ENCODE measurements at regions not wholly inside any gene's neighbourhood (a gene's known extent, or its start where the extent isn't known, plus 50 kb on each side); places are given as distances from the start of the nearest gene placed in this dataset.

DNA sequence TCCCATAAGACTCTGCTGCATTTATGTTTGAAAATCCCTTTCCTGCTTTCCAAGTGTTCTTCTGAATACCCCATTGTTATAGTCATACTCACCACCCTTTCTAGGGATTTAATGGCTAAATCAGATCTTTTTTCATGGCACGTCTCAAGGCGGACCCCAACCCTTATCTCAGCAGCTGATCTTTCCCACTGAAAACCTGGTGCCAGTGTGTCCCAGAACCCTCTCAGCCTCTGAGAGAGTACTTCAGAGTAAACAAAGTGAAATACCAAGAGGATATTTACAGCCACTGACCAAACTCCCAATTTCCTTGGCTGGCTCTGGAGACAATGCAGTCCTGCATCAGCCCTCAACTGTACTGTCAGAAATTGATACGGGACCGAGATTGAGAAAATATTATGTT, 101.7 kb downstream of the TMEM100 start:
- TF ChIP-seq, protein P1, sequence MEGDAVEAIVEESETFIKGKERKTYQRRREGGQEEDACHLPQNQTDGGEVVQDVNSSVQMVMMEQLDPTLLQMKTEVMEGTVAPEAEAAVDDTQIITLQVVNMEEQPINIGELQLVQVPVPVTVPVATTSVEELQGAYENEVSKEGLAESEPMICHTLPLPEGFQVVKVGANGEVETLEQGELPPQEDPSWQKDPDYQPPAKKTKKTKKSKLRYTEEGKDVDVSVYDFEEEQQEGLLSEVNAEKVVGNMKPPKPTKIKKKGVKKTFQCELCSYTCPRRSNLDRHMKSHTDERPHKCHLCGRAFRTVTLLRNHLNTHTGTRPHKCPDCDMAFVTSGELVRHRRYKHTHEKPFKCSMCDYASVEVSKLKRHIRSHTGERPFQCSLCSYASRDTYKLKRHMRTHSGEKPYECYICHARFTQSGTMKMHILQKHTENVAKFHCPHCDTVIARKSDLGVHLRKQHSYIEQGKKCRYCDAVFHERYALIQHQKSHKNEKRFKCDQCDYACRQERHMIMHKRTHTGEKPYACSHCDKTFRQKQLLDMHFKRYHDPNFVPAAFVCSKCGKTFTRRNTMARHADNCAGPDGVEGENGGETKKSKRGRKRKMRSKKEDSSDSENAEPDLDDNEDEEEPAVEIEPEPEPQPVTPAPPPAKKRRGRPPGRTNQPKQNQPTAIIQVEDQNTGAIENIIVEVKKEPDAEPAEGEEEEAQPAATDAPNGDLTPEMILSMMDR (IDR thresholded peaks at IDR 0.05 in 8 of 11, conservative IDR thresholded peaks at IDR 0.05 in 3 of 11): no peak
- no peak for TF ChIP-seq POLR2A (IDR thresholded peaks at IDR 0.05)
- no peak for TF ChIP-seq POLR2AphosphoS5 (IDR thresholded peaks at IDR 0.05)

Data from spleen (tissue), 7 donors.